Right lobe of liver (tissue), 4 donors: ENCODE measurements at regions not wholly inside any gene's neighbourhood (a gene's known extent, or its start where the extent isn't known, plus 50 kb on each side); places are given as distances from the start of the nearest gene placed in this dataset.

Source experiments
- CTCF ChIP-seq, 4 donors: fragments of 200-600 bp in 3 of 4; fragments of 450-650 bp in 1 of 4; IDR thresholded peaks; one replicate each; pipeline versions ENCODE4 v1.5.1 to v1.8.0; 2016 to 2022; ENCODE audit warnings: antibody characterized with exemption in 4 of 4, mild to moderate bottlenecking in 2 of 4
- POLR2A ChIP-seq: fragments of 450-650 bp; IDR thresholded peaks from one replicate; pipeline ENCODE4 v1.6.1; 2017; ENCODE audit warnings: antibody characterized with exemption, mild to moderate bottlenecking
- donor health status: DM: no; HTN: no; CAD: no.
- donor health status: DM: no; HTN: no; CAD: no.
- donor health status: DM: no; HTN: yes; CAD: no.

GRCh38 chr17:77889135-77889505 lies 69.4 kb upstream of the TNRC6C start:
- TF ChIP-seq CTCF (IDR thresholded peaks at IDR 0.05) (no peak), POLR2A (no peak)
